H9 (cell line): ENCODE measurements at regions not wholly inside any gene's neighbourhood (a gene's known extent, or its start where the extent isn't known, plus 50 kb on each side); places are given as distances from the start of the nearest gene placed in this dataset.

ENCODE experiments used
- DNase-seq: peaks from one replicate; pipeline ENCODE4 v3.0.0-alpha.2; 2017
- H2AFZ ChIP-seq: one replicate; pipeline ENCODE4 v1.6.1; 2013; ENCODE audit warnings: mild to moderate bottlenecking, low read length, control low read depth, moderate library complexity
- H2AK5ac ChIP-seq: 2 replicates; pipeline ENCODE4 v1.6.1; 2013; ENCODE audit warnings: low read length, control low read depth, mixed read lengths; ENCODE audit not compliant: insufficient read length
- H2BK120ac ChIP-seq: one replicate; pipeline ENCODE4 v1.6.1; 2013; ENCODE audit warnings: low read depth, mild to moderate bottlenecking, low read length, control low read depth, inconsistent platforms; ENCODE audit not compliant: poor library complexity, severe bottlenecking
- H2BK12ac ChIP-seq: 2 replicates; pipeline ENCODE4 v1.6.1; 2013; ENCODE audit warnings: low read length, control low read depth, mixed read lengths, low read depth; ENCODE audit not compliant: insufficient read length
- H2BK15ac ChIP-seq: 2 replicates; pipeline ENCODE4 v1.6.1; 2013; ENCODE audit warnings: low read depth, low read length, control low read depth
- H2BK20ac ChIP-seq: one replicate; pipeline ENCODE4 v1.6.1; 2013; ENCODE audit warnings: low read depth, mild to moderate bottlenecking, low read length, control low read depth, inconsistent platforms; ENCODE audit not compliant: poor library complexity, severe bottlenecking
- H2BK5ac ChIP-seq: 2 replicates; pipeline ENCODE4 v1.6.1; 2013; ENCODE audit warnings: low read length, control low read depth, mixed read lengths; ENCODE audit not compliant: insufficient read length
- H3K14ac ChIP-seq: 2 replicates; pipeline ENCODE4 v1.6.1; 2013; ENCODE audit warnings: low read length, control low read depth; ENCODE audit not compliant: insufficient read depth
- H3K18ac ChIP-seq: 2 replicates; pipeline ENCODE4 v1.6.1; 2013; ENCODE audit warnings: low read depth, mild to moderate bottlenecking, mixed read lengths, low read length, control low read depth; ENCODE audit not compliant: insufficient read length
- H3K23ac ChIP-seq: 2 replicates; pipeline ENCODE4 v1.6.1; 2013; ENCODE audit warnings: low read length, control low read depth, mixed read lengths, low read depth; ENCODE audit not compliant: insufficient read length
- H3K23me2 ChIP-seq: 2 replicates; pipeline ENCODE4 v1.6.1; 2013; ENCODE audit warnings: low read depth, mild to moderate bottlenecking, mixed read lengths, low read length, control low read depth; ENCODE audit not compliant: insufficient read length, poor library complexity, severe bottlenecking
- H3K27ac ChIP-seq: 2 replicates; pipeline ENCODE4 v1.5.1; 2013; ENCODE audit warnings: low read length, control low read depth, mixed read lengths, low read depth; ENCODE audit not compliant: insufficient read length
- H3K27me3 ChIP-seq: 2 replicates; pipeline ENCODE4 v1.6.1; 2013; ENCODE audit warnings: low read length, control low read depth, inconsistent platforms; ENCODE audit not compliant: insufficient read depth
- H3K4ac ChIP-seq: 2 replicates; pipeline ENCODE4 v1.6.1; 2013; ENCODE audit warnings: low read depth, mild to moderate bottlenecking, control low read depth, inconsistent platforms, low read length, moderate library complexity
- H3K4me1 ChIP-seq: 2 replicates; pipeline ENCODE4 v1.6.1; 2013; ENCODE audit warnings: low read length, control low read depth, inconsistent platforms; ENCODE audit not compliant: insufficient read depth
- H3K4me2 ChIP-seq: 2 replicates; pipeline ENCODE4 v1.6.1; 2013; ENCODE audit warnings: low read length, control low read depth, mixed read lengths; ENCODE audit not compliant: insufficient read length, insufficient read depth
- H3K56ac ChIP-seq: 2 replicates; pipeline ENCODE4 v1.6.1; 2013; ENCODE audit warnings: low read depth, mild to moderate bottlenecking, mixed read lengths, low read length, control low read depth; ENCODE audit not compliant: insufficient read length
- H3K79me1 ChIP-seq: 2 replicates; pipeline ENCODE4 v1.6.1; 2013; ENCODE audit warnings: low read depth, mild to moderate bottlenecking, moderate library complexity, low read length, control low read depth, inconsistent platforms; ENCODE audit not compliant: insufficient read depth, poor library complexity, severe bottlenecking
- H3K79me2 ChIP-seq: 2 replicates; pipeline ENCODE4 v1.6.1; 2013; ENCODE audit warnings: low read length, control low read depth, inconsistent platforms; ENCODE audit not compliant: insufficient read depth
- H3K9ac ChIP-seq: 2 replicates; pipeline ENCODE4 v1.6.1; 2013; ENCODE audit warnings: low read length, control low read depth, mixed read lengths; ENCODE audit not compliant: insufficient read length; ENCODE audit errors: extremely low read depth
- H3K9me3 ChIP-seq: one replicate; pipeline ENCODE4 v1.6.1; 2013; ENCODE audit warnings: low read depth, low read length, inconsistent platforms; ENCODE audit not compliant: control insufficient read depth
- H3T11ph ChIP-seq: one replicate; pipeline ENCODE4 v1.6.1; 2013; ENCODE audit warnings: mild to moderate bottlenecking, low read length, control low read depth, inconsistent platforms
- H4K20me1 ChIP-seq: one replicate; pipeline ENCODE4 v1.6.1; 2013; ENCODE audit not compliant: control insufficient read depth, insufficient read length, insufficient read depth
- H4K5ac ChIP-seq: 2 replicates; pipeline ENCODE4 v1.6.1; 2013; ENCODE audit warnings: low read depth, mild to moderate bottlenecking, mixed read lengths, low read length, control low read depth; ENCODE audit not compliant: insufficient read length
- H4K8ac ChIP-seq: replicated peaks from 2 replicates; pipeline ENCODE4 v1.6.1; 2013; ENCODE audit warnings: low read length, control low read depth, mixed read lengths, low read depth; ENCODE audit not compliant: insufficient read length
- H4K91ac ChIP-seq: 2 replicates; pipeline ENCODE4 v1.6.1; 2013; ENCODE audit warnings: low read depth, mild to moderate bottlenecking, moderate library complexity, mixed read lengths, low read length, control low read depth; ENCODE audit not compliant: insufficient read length
- H3K27ac Mint-ChIP-seq, 3 experiments: 2 replicates in 2 of 3; 3 replicates in 1 of 3; pipeline ENCODE4 v1.8.0; 2020 to 2021; ENCODE audit warnings: mixed read lengths in 3 of 3, mild to moderate bottlenecking in 1 of 3, moderate library complexity in 1 of 3
- H3K27me3 Mint-ChIP-seq: 2 replicates; pipeline ENCODE4 v1.8.0; 2021; ENCODE audit warnings: low read depth, mild to moderate bottlenecking, moderate library complexity, mixed read lengths
- H3K36me3 Mint-ChIP-seq, 3 experiments: 2 replicates in 2 of 3; 3 replicates in 1 of 3; pipeline ENCODE4 v1.8.0; 2020 to 2021; ENCODE audit warnings: low read depth in 3 of 3, mixed read lengths in 3 of 3; ENCODE audit not compliant: insufficient read depth in 1 of 3
- H3K4me1 Mint-ChIP-seq, 2 experiments: 2 replicates each; pipeline ENCODE4 v1.8.0; 2020; ENCODE audit warnings: mixed read lengths in 2 of 2
- H3K4me3 Mint-ChIP-seq, 2 experiments: 2 replicates in 1 of 2; 3 replicates in 1 of 2; pipeline ENCODE4 v1.8.0; 2020 to 2021; ENCODE audit warnings: mild to moderate bottlenecking in 2 of 2, mixed read lengths in 2 of 2, moderate library complexity in 1 of 2
- H3K9me3 Mint-ChIP-seq, 2 experiments: 2 replicates in 1 of 2; 3 replicates in 1 of 2; pipeline ENCODE4 v1.8.0; 2020; ENCODE audit warnings: mild to moderate bottlenecking in 2 of 2, mixed read lengths in 2 of 2, moderate library complexity in 1 of 2
- CTCF ChIP-seq: fragments of 200-600 bp; sonication (generic); conservative IDR thresholded peaks from 3 replicates; pipeline ENCODE4 v1.8.0; 2021; ENCODE audit warnings: antibody characterized with exemption, mild to moderate bottlenecking
- WGBS: extraction: QIAGEN DNeasy Blood & Tissue Kit; methylation state at CpG from one replicate; pipeline ENCODE4 v1.1.7; 2013; ENCODE audit warnings: missing lambda C conversion rate, low lambda C conversion rate, mixed read lengths; ENCODE audit not compliant: insufficient read length; ENCODE audit errors: extremely low coverage; 5-methylcytosine and 5-hydroxymethylcytosine counted together

GRCh38 chr1:30635391-30635975 lies 87.9 kb downstream of the MATN1 start:
- Histone ChIP-seq H3K27ac (no peak overlapping the region), H2BK12ac (no peak overlapping the region), H3K9me3 (no peaks in the 10 kb centered on the region), H3K79me1 (no peaks in the 10 kb centered on the region), H3K9ac (no peak overlapping the region), H3K79me2 (no peaks in the 10 kb centered on the region), H3K23ac (no peak overlapping the region), H2AFZ (no peak overlapping the region), H2BK15ac (no peak overlapping the region), H3K4me1 (no peaks in the 10 kb centered on the region), H4K5ac (no peak overlapping the region), H3K56ac (no peak overlapping the region), H2BK20ac (no peak overlapping the region), H2AK5ac (no peak overlapping the region), H3K27me3 (no peaks in the 10 kb centered on the region), H3K18ac (no peak overlapping the region), H3T11ph (no peak overlapping the region), H4K91ac (no peak overlapping the region), H2BK120ac (no peak overlapping the region), H3K14ac (no peak overlapping the region), H3K4me2 (no peak overlapping the region), H3K4ac (no peak overlapping the region), H3K23me2 (no peaks in the 10 kb centered on the region), H4K8ac (no peak overlapping the region), H4K20me1 (no peaks in the 10 kb centered on the region), H2BK5ac (no peak overlapping the region)
- no peak overlapping the region for H3K27ac Mint-ChIP-seq
- no peak overlapping the region for H3K4me3 Mint-ChIP-seq
- no peaks in the 10 kb centered on the region for H3K36me3 Mint-ChIP-seq
- no peak for TF ChIP-seq CTCF
- peaks cover 1% of the 10 kb centered on the region; the same call in 1 of the 2 replicates for H3K27me3 Mint-ChIP-seq
- DNase-seq = no peak
- WGBS = no CpG with 5 or more reads among the region's 8 CpGs
- H3K4me1 Mint-ChIP-seq = no peaks in the 10 kb centered on the region
- no peaks in the 10 kb centered on the region for H3K9me3 Mint-ChIP-seq
